Right lobe of liver (tissue), 4 donors: ENCODE measurements at regions not wholly inside any gene's neighbourhood (a gene's known extent, or its start where the extent isn't known, plus 50 kb on each side); places are given as distances from the start of the nearest gene placed in this dataset.

ENCODE experiments used
- POLR2A ChIP-seq: fragments of 450-650 bp; IDR thresholded peaks from one replicate; pipeline ENCODE4 v1.6.1; 2017; ENCODE audit warnings: antibody characterized with exemption, mild to moderate bottlenecking
- TF ChIP-seq, protein P1 (sequence below), 4 donors: fragments of 200-600 bp in 3 of 4; fragments of 450-650 bp in 1 of 4; IDR thresholded peaks; one replicate each; pipeline versions ENCODE4 v1.5.1 to v1.8.0; 2016 to 2022; ENCODE audit warnings: antibody characterized with exemption in 4 of 4, mild to moderate bottlenecking in 2 of 4
- donor health status: DM: no; HTN: no; CAD: no.
- donor health status: DM: no; HTN: no; CAD: no.
- donor health status: DM: no; HTN: yes; CAD: no.

GRCh38 chr15:49741712-49742111, 120.9 kb downstream of the DTWD1 start:
- TF ChIP-seq, protein P1, sequence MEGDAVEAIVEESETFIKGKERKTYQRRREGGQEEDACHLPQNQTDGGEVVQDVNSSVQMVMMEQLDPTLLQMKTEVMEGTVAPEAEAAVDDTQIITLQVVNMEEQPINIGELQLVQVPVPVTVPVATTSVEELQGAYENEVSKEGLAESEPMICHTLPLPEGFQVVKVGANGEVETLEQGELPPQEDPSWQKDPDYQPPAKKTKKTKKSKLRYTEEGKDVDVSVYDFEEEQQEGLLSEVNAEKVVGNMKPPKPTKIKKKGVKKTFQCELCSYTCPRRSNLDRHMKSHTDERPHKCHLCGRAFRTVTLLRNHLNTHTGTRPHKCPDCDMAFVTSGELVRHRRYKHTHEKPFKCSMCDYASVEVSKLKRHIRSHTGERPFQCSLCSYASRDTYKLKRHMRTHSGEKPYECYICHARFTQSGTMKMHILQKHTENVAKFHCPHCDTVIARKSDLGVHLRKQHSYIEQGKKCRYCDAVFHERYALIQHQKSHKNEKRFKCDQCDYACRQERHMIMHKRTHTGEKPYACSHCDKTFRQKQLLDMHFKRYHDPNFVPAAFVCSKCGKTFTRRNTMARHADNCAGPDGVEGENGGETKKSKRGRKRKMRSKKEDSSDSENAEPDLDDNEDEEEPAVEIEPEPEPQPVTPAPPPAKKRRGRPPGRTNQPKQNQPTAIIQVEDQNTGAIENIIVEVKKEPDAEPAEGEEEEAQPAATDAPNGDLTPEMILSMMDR (IDR thresholded peaks at IDR 0.05), result no peak
- no peak for TF ChIP-seq POLR2A
